ENCODE measurements at regions not wholly inside any gene's neighbourhood (a gene's known extent, or its start where the extent isn't known, plus 50 kb on each side); places are given as distances from the start of the nearest gene placed in this dataset.

DNA sequence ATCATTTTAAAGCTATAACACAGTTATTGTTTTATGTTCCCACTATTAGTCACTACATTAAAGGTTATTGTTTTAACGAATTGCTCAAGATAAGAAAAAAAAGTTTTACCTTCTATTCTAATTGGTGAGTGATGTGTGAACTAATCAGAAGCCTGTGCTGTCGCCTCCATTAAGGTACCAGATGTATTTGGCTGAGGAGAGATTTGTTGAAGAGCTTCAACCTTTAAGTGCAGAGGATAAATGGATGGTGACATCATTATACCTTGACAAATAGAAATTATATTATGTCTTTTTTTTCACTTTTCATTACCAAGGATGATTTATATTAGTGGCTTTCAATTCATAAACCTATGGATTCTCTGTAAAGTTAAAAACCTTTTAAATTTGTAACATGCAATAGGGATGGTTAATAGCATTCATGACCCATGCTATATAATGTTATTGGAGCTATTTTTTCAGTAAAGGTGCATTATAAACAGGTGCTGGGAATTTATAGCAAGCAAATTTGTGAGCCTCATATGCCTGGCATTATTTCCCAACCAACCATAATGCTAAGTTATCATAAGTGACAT, 97.0 kb upstream of the NPVF start:
- Histone ChIP-seq H3K79me2 (ENCODE audit: insufficient read depth, low read depth, low read length) (no peaks in the 10 kb centered on the region), H3K9me3 (ENCODE audit: low read length) (no peaks in the 10 kb centered on the region), H3K4me1 (ENCODE audit: insufficient read depth, low read length, poor library complexity, severe bottlenecking) (no peaks in the 10 kb centered on the region), H4K20me1 (ENCODE audit: insufficient read depth, low read length) (no peaks in the 10 kb centered on the region), H3K4me3 (ENCODE audit: low read depth, low read length, poor library complexity, severe bottlenecking) (no peak overlapping the region), H3K4me2 (ENCODE audit: low read length) (no peak overlapping the region), H3K36me3 (ENCODE audit: insufficient read depth, low read length) (no peaks in the 10 kb centered on the region), H2AFZ (ENCODE audit: low read length) (no peak overlapping the region), H3K9me2 (ENCODE audit: insufficient read depth, low read length) (no peaks in the 10 kb centered on the region), H3K27ac (ENCODE audit: low read depth, low read length, poor library complexity, severe bottlenecking) (no peak overlapping the region)
- TF ChIP-seq EZH2phosphoT487 (IDR thresholded peaks at IDR 0.05; ENCODE audit: borderline replicate concordance, low read depth, low read length), result no peak
- TF ChIP-seq, protein P1, sequence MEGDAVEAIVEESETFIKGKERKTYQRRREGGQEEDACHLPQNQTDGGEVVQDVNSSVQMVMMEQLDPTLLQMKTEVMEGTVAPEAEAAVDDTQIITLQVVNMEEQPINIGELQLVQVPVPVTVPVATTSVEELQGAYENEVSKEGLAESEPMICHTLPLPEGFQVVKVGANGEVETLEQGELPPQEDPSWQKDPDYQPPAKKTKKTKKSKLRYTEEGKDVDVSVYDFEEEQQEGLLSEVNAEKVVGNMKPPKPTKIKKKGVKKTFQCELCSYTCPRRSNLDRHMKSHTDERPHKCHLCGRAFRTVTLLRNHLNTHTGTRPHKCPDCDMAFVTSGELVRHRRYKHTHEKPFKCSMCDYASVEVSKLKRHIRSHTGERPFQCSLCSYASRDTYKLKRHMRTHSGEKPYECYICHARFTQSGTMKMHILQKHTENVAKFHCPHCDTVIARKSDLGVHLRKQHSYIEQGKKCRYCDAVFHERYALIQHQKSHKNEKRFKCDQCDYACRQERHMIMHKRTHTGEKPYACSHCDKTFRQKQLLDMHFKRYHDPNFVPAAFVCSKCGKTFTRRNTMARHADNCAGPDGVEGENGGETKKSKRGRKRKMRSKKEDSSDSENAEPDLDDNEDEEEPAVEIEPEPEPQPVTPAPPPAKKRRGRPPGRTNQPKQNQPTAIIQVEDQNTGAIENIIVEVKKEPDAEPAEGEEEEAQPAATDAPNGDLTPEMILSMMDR (conservative IDR thresholded peaks at IDR 0.05; ENCODE audit: low read length), result no peak
- intact Hi-C loops (cut with micrococcal nuclease; ENCODE audit: unreplicated experiment), result no loop called here
- DNase-seq (ENCODE audit: low spot score), result no peak
- POLR2A ChIA-PET, result no interaction called here
- BruUV-seq (replicated peaks), result no TSS peak
- CTCF ChIA-PET (ENCODE audit: unreplicated experiment), result no interaction called here

DNA sequence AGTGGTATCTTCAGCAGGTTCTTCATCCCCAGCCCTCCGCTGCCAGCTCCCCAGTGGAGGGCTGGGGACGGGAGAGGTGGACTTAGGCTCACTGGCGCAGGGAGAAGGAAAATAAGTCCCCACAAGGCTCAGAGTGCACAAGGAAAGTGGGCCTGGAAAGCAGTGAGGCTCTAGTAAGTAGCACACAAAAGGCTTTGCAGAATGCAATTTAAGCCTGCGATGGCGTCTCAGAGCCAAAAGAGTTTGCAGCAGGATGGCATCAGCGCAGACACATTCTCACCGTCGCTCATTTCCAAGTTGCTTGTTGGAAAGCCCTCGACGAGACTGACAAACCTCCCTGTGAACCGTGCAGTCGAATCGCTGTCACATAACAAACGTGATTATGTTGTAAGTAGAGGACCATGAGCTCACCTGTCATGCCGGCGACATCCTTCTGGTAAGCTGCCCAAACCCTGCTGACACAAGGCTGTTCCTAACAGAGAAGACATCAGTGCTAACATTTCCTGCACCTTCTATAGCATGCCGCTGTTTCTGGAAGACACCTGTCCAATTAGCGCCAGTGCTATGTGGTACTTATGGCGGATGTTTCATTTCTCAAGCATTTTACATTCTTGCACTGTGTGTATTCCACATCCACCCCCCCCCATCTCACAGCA, 98.3 kb upstream of the NPVF start:
- H2AFZ ChIP-seq (ENCODE audit: low read length), result no peak overlapping the region
- no peaks in the 10 kb centered on the region for H3K9me2 ChIP-seq (ENCODE audit: insufficient read depth, low read length)
- no peaks in the 10 kb centered on the region for H4K20me1 ChIP-seq (ENCODE audit: insufficient read depth, low read length)
- POLR2A ChIA-PET, result interaction anchor here (0.9 kb wide), 1 partner anchor 117 kb away, joined by 4 read pairs; no protein-coding TSS in a partner anchor
- H3K4me3 ChIP-seq (ENCODE audit: low read depth, low read length, poor library complexity, severe bottlenecking), result no peak overlapping the region
- H3K36me3 ChIP-seq (ENCODE audit: insufficient read depth, low read length), result no peaks in the 10 kb centered on the region
- no peaks in the 10 kb centered on the region for H3K4me1 ChIP-seq (ENCODE audit: insufficient read depth, low read length, poor library complexity, severe bottlenecking)
- no peaks in the 10 kb centered on the region for H3K79me2 ChIP-seq (ENCODE audit: insufficient read depth, low read depth, low read length)
- H3K9me3 ChIP-seq (ENCODE audit: low read length), result no peaks in the 10 kb centered on the region
- no peak for DNase-seq (ENCODE audit: low spot score)
- TF ChIP-seq EZH2phosphoT487 (IDR thresholded peaks at IDR 0.05; ENCODE audit: borderline replicate concordance, low read depth, low read length), result no peak
- TF ChIP-seq, protein P1 (conservative IDR thresholded peaks at IDR 0.05; ENCODE audit: low read length), result no peak
- intact Hi-C loops (cut with micrococcal nuclease; ENCODE audit: unreplicated experiment), result no loop called here
- no TSS peak for BruUV-seq (replicated peaks)
- no peak overlapping the region for H3K27ac ChIP-seq (ENCODE audit: low read depth, low read length, poor library complexity, severe bottlenecking)
- H3K4me2 ChIP-seq (ENCODE audit: low read length), result no peak overlapping the region
- CTCF ChIA-PET (ENCODE audit: unreplicated experiment), result no interaction called here

DNA sequence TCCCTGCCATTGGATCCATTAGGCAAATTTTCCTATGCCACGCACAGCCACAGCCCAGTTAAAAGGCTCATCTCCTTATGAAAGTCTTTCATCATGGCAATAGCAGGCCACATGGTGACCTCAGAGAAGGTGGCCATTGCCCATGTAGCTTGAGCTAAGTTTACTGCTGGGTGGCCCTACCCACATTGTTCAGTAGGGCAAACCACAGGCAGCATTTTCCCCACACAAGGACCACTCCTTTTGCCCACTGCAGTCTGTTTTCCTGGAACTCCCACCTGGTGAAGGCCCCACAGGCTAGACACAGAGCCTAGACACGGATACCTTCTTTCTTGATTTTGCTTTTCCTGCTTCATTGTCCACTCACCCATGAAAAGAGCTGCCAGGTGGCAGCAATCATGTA, 101.5 kb upstream of the NPVF start:
- ChIA-PET CTCF (ENCODE audit: unreplicated experiment) (no interaction called here), POLR2A (interaction anchor here (0.9 to 1.1 kb wide), 2 partner anchors 10 to 80 kb away, joined by 3 read pairs; no protein-coding TSS in a partner anchor)
- H3K27ac ChIP-seq (ENCODE audit: low read depth, low read length, poor library complexity, severe bottlenecking), result no peak overlapping the region
- no peaks in the 10 kb centered on the region for H3K9me2 ChIP-seq (ENCODE audit: insufficient read depth, low read length)
- H3K4me1 ChIP-seq (ENCODE audit: insufficient read depth, low read length, poor library complexity, severe bottlenecking), result no peaks in the 10 kb centered on the region
- H3K36me3 ChIP-seq (ENCODE audit: insufficient read depth, low read length), result no peaks in the 10 kb centered on the region
- no peaks in the 10 kb centered on the region for H3K79me2 ChIP-seq (ENCODE audit: insufficient read depth, low read depth, low read length)
- no peaks in the 10 kb centered on the region for H4K20me1 ChIP-seq (ENCODE audit: insufficient read depth, low read length)
- TF ChIP-seq, protein P1 (conservative IDR thresholded peaks at IDR 0.05; ENCODE audit: low read length), result no peak
- no peak for TF ChIP-seq EZH2phosphoT487 (IDR thresholded peaks at IDR 0.05; ENCODE audit: borderline replicate concordance, low read depth, low read length)
- H2AFZ ChIP-seq (ENCODE audit: low read length), result no peak overlapping the region
- BruUV-seq (replicated peaks), result no TSS peak
- no peak for DNase-seq (ENCODE audit: low spot score)
- H3K9me3 ChIP-seq (ENCODE audit: low read length), result no peaks in the 10 kb centered on the region
- H3K4me2 ChIP-seq (ENCODE audit: low read length), result no peak overlapping the region
- intact Hi-C loops (cut with micrococcal nuclease; ENCODE audit: unreplicated experiment), result no loop called here
- H3K4me3 ChIP-seq (ENCODE audit: low read depth, low read length, poor library complexity, severe bottlenecking), result no peak overlapping the region

All from OCI-LY7 (cell line).